ENCODE measurements at regions not wholly inside any gene's neighbourhood (a gene's known extent, or its start where the extent isn't known, plus 50 kb on each side); places are given as distances from the start of the nearest gene placed in this dataset.

GRCh38 chr18:64618390-64618789 lies 469.5 kb upstream of the LINC00305 start:
- TF ChIP-seq ZFX (IDR thresholded peaks at IDR 0.05) (no peak), CTCF (conservative IDR thresholded peaks at IDR 0.05) (no peak)
